AG09319 (cell line): ENCODE measurements at regions not wholly inside any gene's neighbourhood (a gene's known extent, or its start where the extent isn't known, plus 50 kb on each side); places are given as distances from the start of the nearest gene placed in this dataset.

Experiments used
- DNase-seq: peaks from one replicate; pipeline ENCODE4 v3.0.0-alpha.2; 2010; ENCODE audit warnings: low read depth; ENCODE audit errors: extremely low read depth
- TF ChIP-seq, protein P1 (sequence below): IDR thresholded peaks from 2 replicates; pipeline ENCODE4 v1.5.1; 2011; ENCODE audit warnings: low read depth, mild to moderate bottlenecking, inconsistent platforms, low read length, moderate library complexity

DNA sequence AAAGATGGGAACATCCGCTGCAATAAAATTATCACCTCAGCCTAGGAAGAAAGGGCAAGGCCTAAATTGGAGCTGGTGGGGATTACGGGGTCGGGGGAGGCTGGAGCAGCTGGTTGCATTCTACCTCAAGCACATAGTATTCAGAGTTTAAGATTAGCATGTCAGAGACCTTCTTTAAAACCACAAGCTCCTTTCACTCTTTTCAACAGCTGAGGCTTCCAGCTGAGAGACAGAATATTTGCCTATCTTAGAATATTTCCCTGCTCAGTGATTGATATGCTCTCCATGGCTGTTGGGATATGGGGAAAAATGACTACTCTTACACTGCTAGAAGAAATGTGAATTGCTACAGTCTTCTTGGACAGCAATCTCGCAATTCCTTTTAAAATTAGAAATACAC lies 248.6 kb downstream of the TBX15 start:
- DNase-seq: no peak
- TF ChIP-seq, protein P1, sequence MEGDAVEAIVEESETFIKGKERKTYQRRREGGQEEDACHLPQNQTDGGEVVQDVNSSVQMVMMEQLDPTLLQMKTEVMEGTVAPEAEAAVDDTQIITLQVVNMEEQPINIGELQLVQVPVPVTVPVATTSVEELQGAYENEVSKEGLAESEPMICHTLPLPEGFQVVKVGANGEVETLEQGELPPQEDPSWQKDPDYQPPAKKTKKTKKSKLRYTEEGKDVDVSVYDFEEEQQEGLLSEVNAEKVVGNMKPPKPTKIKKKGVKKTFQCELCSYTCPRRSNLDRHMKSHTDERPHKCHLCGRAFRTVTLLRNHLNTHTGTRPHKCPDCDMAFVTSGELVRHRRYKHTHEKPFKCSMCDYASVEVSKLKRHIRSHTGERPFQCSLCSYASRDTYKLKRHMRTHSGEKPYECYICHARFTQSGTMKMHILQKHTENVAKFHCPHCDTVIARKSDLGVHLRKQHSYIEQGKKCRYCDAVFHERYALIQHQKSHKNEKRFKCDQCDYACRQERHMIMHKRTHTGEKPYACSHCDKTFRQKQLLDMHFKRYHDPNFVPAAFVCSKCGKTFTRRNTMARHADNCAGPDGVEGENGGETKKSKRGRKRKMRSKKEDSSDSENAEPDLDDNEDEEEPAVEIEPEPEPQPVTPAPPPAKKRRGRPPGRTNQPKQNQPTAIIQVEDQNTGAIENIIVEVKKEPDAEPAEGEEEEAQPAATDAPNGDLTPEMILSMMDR: no peak

DNA sequence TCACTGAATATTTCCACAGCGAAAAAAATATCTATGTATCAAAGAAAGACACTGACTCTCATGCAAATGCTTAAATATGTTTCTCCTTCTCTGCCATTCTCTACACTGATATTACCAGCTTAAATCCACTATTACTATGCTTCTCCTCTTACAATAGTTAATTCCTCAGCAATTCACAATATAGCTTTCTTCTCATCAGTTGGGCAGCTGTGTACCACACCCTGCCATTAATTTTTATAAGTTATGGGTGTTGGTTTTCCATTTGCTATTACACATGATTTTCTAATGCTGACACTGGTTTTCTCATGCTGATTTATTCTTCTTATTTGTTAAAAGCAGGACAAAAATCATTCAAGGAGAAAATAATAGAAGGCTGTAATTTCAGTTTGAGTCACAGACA lies 251.8 kb downstream of the TBX15 start:
- DNase-seq: no peak
- TF ChIP-seq, protein P1: no peak

DNA sequence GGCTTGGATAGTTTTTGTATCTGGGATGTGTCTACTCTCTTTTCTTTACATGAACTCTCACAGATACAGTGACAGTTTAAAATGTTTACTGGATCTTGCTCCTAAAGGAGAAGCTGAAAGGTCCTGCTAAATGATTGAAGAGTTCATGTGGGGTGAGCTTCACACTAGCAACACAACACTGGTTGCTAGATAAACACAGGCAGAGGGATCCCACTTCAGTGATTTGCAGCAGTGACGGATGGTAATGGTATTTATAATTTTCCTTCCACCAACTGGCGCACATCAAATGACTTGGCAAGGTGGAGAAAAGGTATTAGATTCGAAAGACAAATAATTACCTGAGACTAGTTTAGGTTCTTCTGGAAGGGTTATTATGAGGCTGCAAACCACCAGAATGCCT lies 270.2 kb downstream of the TBX15 start:
- TF ChIP-seq, protein P1: no peak
- no peak for DNase-seq

DNA sequence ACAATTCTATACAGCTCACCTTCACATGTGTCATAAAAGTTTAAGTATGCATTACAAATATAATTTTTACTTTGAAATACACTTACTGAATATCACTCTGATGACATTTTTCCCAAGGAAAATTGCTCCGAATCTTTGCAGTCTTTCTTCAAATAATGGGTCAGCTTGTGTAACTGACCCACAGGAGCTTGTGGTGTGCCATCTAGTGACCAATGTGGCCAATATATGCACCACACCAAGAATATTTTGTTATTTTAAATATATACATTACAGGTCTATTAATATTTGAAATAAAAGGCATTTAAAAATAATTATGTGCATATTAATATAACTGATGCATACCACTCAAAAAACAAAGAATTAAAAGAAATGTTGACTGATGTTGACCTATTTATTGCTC lies 271.4 kb downstream of the TBX15 start:
- TF ChIP-seq, protein P1: peak; percentile 4; the same call in 1 of the 2 replicates

DNA sequence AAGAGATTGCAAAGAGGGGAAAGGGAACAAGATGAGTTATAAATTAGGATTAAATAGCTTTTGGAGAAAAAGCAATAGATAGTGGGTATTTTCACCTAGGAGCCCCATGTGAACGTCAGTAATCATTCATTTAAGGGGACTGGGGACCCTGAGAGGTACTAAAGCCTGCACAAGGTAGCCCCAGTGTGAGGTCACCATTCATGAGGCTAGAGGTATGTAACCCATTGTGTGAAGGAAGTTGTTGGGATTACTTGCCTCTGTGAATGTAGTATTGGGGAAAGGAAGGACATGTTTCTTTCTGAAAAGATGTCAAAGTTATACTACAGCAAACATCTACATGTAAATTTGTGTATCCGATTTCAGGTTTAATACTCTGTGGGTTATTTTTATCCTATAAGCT lies 276.8 kb downstream of the TBX15 start:
- TF ChIP-seq, protein P1: no peak
- no peak for DNase-seq

More for the DNA sequence above, 271.4 kb downstream of the TBX15 start:
- no peak for DNase-seq

DNA sequence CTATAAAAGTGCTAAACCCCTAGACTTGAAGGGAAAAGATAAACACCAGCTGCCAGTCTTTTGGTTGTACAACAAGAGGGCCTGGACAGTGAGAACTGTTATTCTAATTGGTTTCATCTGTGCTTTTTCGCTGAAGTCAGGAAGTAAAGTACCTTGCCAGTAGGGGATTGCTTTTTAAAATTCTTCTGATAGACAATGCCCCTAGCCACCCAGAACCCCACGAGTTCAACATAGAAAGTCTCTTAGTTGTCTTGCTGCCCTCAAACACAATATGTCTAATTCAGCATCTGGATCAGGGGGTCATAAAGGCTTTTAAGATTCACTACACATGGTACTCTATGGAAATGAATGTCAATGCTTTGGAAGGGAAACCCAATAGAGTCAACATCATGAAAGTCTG lies 289.2 kb downstream of the TBX15 start:
- DNase-seq: no peak
- TF ChIP-seq, protein P1: no peak

DNA sequence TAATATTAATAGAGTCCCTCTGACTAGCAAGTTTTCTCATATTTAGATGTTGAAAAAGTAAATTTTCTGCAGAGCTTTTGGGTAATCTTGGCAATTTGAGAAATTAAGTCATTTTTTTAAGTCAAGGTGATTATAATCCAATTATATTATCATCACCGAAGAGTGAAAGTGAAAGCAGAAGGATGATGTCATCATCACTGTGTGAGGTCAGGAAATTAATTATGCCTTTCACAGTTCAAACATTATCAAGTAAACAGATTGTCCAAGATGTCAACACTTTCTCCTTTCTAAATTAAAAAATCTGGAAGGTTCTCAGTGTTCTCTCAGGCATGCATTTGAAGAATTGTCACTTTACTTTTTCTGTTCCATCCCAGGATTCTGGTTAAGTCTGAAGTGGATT lies 296.0 kb downstream of the TBX15 start:
- TF ChIP-seq, protein P1: no peak
- DNase-seq: no peak
